ENCODE measurements at regions not wholly inside any gene's neighbourhood (a gene's known extent, or its start where the extent isn't known, plus 50 kb on each side); places are given as distances from the start of the nearest gene placed in this dataset.

GRCh38 chr6:122289762-122290539 lies 109.5 kb upstream of the HSF2 start:
- DNase-seq (ENCODE audit: extremely low read depth in 1 of 11, low read depth in 9 of 11, low spot score in 4 of 11), result peak; percentile 10 to 69 (median 36)

DNA sequence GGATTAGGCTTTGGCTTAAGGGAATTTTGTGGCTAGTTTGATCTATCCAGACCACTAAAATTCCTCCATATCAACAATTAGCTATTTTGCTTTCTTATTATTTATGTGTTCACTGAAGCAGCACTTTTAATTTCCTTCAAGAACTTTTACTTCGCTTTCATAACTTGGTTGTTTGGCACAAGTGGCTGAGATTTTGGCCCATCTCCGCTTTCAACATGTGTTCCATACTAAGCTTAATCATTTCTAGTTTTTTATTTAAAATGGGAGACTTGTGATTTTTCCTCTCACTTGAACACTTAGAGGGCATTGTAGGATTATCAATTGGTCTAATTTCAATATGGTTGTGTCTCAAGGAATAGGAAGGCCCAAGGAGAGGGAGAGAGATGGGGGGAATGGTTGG lies 102.4 kb upstream of the HSF2 start:
- DNase-seq (ENCODE audit: extremely low read depth in 1 of 11, low read depth in 9 of 11, low spot score in 4 of 11), result no peak

GRCh38 chr6:122302067-122302466 lies 97.4 kb upstream of the HSF2 start:
- no peak for DNase-seq (ENCODE audit: extremely low read depth in 1 of 11, low read depth in 9 of 11, low spot score in 4 of 11)

GRCh38 chr6:122307577-122307976 lies 91.9 kb upstream of the HSF2 start:
- no peak for DNase-seq (ENCODE audit: extremely low read depth in 1 of 11, low read depth in 9 of 11, low spot score in 4 of 11)

- DNase-seq (ENCODE audit: extremely low read depth in 1 of 11, low read depth in 9 of 11, low spot score in 4 of 11), result no peak
Observed at GRCh38 chr6:122308074-122308473, 91.4 kb upstream of the HSF2 start.

DNA sequence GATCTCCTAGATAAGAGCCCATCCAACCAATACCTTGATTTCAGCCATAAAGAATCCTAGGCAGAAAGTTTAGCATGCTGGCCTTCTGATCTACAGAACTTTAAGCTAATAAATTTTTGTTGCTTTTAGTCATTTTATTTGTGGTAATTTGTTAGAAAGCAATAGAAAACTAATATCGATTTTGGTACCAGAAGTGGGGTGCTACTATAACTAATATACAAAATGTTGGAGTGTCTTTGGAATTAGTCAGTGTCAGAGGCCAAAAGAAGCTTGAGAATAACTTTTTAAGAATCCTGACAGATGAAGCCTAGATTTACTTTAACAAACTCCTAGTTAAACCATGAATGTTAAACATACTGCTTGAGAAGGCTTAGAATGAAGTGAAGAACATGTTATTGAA lies 83.6 kb upstream of the HSF2 start:
- no peak for DNase-seq (ENCODE audit: extremely low read depth in 1 of 11, low read depth in 9 of 11, low spot score in 4 of 11)

- DNase-seq (ENCODE audit: extremely low read depth in 1 of 11, low read depth in 9 of 11, low spot score in 4 of 11), result no peak
Observed at GRCh38 chr6:122322824-122323223, 76.6 kb upstream of the HSF2 start.

GRCh38 chr6:122323361-122323760 lies 76.1 kb upstream of the HSF2 start:
- no peak for DNase-seq (ENCODE audit: extremely low read depth in 1 of 11, low read depth in 9 of 11, low spot score in 4 of 11)

DNA sequence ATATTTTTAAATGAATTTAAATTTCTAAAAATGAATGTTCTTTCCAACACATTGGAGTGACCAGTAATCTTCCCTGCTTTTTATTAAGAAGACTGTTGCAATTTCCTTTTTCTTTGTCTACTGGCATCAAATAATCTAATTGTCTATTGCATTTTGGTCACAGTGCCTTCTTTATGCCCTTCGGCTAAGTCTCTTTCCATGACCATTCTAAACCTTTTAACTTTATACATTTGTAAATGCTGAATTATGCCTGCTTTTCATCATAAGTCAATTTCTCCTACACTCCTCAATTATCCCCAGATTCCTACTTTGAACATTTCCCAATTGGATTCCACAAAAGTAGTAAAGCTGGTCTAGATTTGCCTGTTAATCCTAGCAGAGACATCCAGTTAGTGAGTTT lies 69.1 kb upstream of the HSF2 start:
- DNase-seq (ENCODE audit: extremely low read depth in 1 of 11, low read depth in 9 of 11, low spot score in 4 of 11), result no peak

- DNase-seq (ENCODE audit: extremely low read depth in 1 of 11, low read depth in 9 of 11, low spot score in 4 of 11), result no peak
Observed at GRCh38 chr6:122337645-122338044, 61.8 kb upstream of the HSF2 start.

DNA sequence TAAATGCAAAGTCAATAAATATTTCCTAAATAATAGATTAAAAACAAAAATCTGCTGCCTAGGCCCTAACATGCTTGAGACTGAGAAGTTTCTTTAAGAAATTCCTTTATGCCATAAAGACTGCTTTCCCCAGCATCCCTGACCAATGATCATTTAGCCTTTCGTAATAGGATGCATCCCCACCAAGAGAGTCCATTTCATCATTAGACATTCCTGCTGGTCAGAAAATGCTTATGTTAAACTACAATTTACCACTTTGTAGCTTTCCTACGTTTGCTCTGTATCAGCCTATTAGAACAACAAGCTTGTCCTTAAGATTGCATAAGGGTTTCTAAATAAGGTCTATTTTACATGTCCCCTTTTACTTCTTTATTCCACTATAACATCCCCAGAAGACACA lies 59.8 kb upstream of the HSF2 start:
- no peak for DNase-seq (ENCODE audit: extremely low read depth in 1 of 11, low read depth in 9 of 11, low spot score in 4 of 11)

- DNase-seq (ENCODE audit: extremely low read depth in 1 of 11, low read depth in 9 of 11, low spot score in 4 of 11), result no peak
Observed at GRCh38 chr6:122347280-122347679, 52.2 kb upstream of the HSF2 start.

GRCh38 chr6:122347751-122348150 lies 51.7 kb upstream of the HSF2 start:
- no peak for DNase-seq (ENCODE audit: extremely low read depth in 1 of 11, low read depth in 9 of 11, low spot score in 4 of 11)

All from renal cortex interstitium (tissue), 11 donors.